H1 (cell line): ENCODE measurements at regions not wholly inside any gene's neighbourhood (a gene's known extent, or its start where the extent isn't known, plus 50 kb on each side); places are given as distances from the start of the nearest gene placed in this dataset.

ENCODE experiments used
- KDM5A ChIP-seq: fragments of 200-600 bp; IDR thresholded peaks from 2 replicates; pipeline ENCODE4 v1.7.1; 2012; ENCODE audit warnings: mild to moderate bottlenecking, low read length, inconsistent platforms, mixed read lengths
- RFX5 ChIP-seq: IDR thresholded peaks from 2 replicates; pipeline ENCODE4 v1.6.1; 2011; ENCODE audit warnings: low read depth, low read length, improper control_type of control experiment, borderline replicate concordance
- RXRA ChIP-seq: IDR thresholded peaks from 2 replicates; pipeline ENCODE4 v1.6.1; 2011; ENCODE audit warnings: low read depth, mild to moderate bottlenecking, low read length, moderate library complexity; ENCODE audit not compliant: insufficient read depth
- SIN3A ChIP-seq, 2 experiments: IDR thresholded peaks in 1 of 2; conservative IDR thresholded peaks in 1 of 2; 2 replicates each; pipeline ENCODE4 v1.6.1; 2011 to 2012; ENCODE audit warnings: low read length in 2 of 2, improper control_type of control experiment in 1 of 2, low read depth in 1 of 2, mild to moderate bottlenecking in 1 of 2
- SP2 ChIP-seq: IDR thresholded peaks from 2 replicates; pipeline ENCODE4 v1.6.1; 2012; ENCODE audit warnings: mild to moderate bottlenecking, low read length, inconsistent platforms

GRCh38 chr18:25608091-25608490 is 256.1 kb upstream of the ZNF521 start (continued):
- no peak for TF ChIP-seq SIN3A (conservative IDR thresholded peaks at IDR 0.05 in 1 of 2, IDR thresholded peaks at IDR 0.05 in 1 of 2; ENCODE audit: low read depth in 1 of 2, low read length in 2 of 2)
- no peak for TF ChIP-seq RFX5
- no peak for TF ChIP-seq SP2
- no peak for TF ChIP-seq KDM5A
- no peak for TF ChIP-seq RXRA
